ENCODE measurements at regions not wholly inside any gene's neighbourhood (a gene's known extent, or its start where the extent isn't known, plus 50 kb on each side); places are given as distances from the start of the nearest gene placed in this dataset.

DNA sequence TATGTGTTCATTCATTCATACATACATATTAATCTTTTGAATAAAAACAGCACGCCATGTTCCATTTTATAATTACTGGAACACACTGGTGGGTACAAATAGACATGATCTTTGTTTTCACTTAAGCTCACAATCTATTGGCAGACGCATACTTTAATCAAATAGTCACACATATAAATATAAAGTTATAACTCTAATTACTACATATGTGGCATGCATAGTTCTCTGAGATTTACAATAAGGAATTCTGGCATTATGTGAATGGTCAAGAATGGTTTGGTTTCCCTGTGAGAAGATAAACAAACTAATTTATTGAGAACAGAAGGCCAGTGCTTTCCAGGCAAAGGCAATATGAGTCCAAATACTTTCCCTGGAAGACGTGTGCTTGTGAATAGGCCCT is 576.2 kb downstream of the CDH8 start:
- H3K9ac ChIP-seq (ENCODE audit: low read length in 3 of 3) = no peak overlapping the region
- intact Hi-C loops (cut with DNase I) = no loop called here
- no peak for FAIRE-seq

DNA sequence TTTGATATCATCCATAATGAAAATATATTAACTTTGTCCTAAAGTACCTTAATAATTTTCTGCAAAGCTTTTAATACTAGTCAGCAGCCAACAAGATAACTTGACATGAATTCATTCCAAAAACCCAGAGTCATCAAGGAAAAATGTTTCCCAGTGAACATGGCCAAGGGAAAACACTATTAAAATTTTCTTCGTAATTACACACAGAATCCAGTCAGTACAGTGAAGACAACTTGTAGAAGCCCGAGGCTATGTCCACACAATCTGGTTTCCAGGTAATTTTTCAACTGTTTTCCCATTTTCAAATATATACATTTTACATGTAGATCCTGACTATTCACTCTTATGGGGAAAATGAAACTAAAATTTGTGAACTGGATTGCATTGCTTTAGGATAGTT is 600.9 kb downstream of the CDH8 start:
- H3K27me3 ChIP-seq (ENCODE audit: control insufficient read depth, insufficient read depth, low read length) = no peaks in the 10 kb centered on the region
- TF ChIP-seq, protein P1, sequence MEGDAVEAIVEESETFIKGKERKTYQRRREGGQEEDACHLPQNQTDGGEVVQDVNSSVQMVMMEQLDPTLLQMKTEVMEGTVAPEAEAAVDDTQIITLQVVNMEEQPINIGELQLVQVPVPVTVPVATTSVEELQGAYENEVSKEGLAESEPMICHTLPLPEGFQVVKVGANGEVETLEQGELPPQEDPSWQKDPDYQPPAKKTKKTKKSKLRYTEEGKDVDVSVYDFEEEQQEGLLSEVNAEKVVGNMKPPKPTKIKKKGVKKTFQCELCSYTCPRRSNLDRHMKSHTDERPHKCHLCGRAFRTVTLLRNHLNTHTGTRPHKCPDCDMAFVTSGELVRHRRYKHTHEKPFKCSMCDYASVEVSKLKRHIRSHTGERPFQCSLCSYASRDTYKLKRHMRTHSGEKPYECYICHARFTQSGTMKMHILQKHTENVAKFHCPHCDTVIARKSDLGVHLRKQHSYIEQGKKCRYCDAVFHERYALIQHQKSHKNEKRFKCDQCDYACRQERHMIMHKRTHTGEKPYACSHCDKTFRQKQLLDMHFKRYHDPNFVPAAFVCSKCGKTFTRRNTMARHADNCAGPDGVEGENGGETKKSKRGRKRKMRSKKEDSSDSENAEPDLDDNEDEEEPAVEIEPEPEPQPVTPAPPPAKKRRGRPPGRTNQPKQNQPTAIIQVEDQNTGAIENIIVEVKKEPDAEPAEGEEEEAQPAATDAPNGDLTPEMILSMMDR (IDR thresholded peaks at IDR 0.05; ENCODE audit: borderline replicate concordance, extremely low read depth, insufficient read depth) = no peak

More for the DNA sequence above, 576.2 kb downstream of the CDH8 start:
- DNase-seq = no peak
- Histone ChIP-seq H3K36me3 (ENCODE audit: control insufficient read depth in 2 of 3, insufficient read depth in 3 of 3, low read length in 3 of 3) (no peaks in the 10 kb centered on the region), H3K27me3 (ENCODE audit: control insufficient read depth, insufficient read depth, low read length) (no peaks in the 10 kb centered on the region), H3K4me3 (ENCODE audit: low read length in 3 of 3) (no peak overlapping the region), H3K4me1 (ENCODE audit: control insufficient read depth in 2 of 3, insufficient read depth in 2 of 3, low read depth in 1 of 3, low read length in 3 of 3) (no peaks in the 10 kb centered on the region), H3K27ac (ENCODE audit: low read depth in 2 of 2, low read length in 2 of 2) (no peak overlapping the region), H3K9me3 (ENCODE audit: control insufficient read depth in 2 of 3, insufficient read depth in 1 of 3, low read length in 3 of 3) (peaks cover 0 to 6% (median 0%) of the 10 kb centered on the region in 3 donors)
- TF ChIP-seq, protein P1 (IDR thresholded peaks at IDR 0.05; ENCODE audit: borderline replicate concordance, extremely low read depth, insufficient read depth) = no peak

DNA sequence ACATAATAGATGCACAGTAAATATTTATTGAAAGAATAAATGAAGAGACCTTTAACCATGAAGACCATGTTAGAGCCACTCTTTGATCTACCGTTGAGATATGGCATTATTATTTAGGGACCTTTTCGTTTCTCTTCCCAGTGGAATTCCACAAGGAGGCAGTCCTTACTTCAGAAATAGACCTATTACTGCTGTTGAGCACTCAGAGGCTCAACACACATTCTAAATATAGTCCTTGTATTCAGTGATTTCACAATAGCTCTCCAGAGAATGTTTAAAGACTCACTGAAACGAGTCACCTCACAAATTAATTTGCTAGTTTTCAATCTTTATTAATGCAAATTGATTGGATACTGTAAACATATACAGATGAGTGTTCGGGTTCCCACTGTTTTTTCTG is 603.8 kb downstream of the CDH8 start:
- H3K9me3 ChIP-seq (ENCODE audit: control insufficient read depth in 2 of 3, insufficient read depth in 1 of 3, low read length in 3 of 3) = no peaks in the 10 kb centered on the region
- no peak overlapping the region for H3K27ac ChIP-seq (ENCODE audit: low read depth in 2 of 2, low read length in 2 of 2)
- DNase-seq (no peak), FAIRE-seq (no peak)
- TF ChIP-seq, protein P1 (IDR thresholded peaks at IDR 0.05; ENCODE audit: borderline replicate concordance, extremely low read depth, insufficient read depth) = no peak
- H3K4me1 ChIP-seq (ENCODE audit: control insufficient read depth in 2 of 3, insufficient read depth in 2 of 3, low read depth in 1 of 3, low read length in 3 of 3) = no peaks in the 10 kb centered on the region
- H3K9ac ChIP-seq (ENCODE audit: low read length in 3 of 3) = no peak overlapping the region
- H3K4me3 ChIP-seq (ENCODE audit: low read length in 3 of 3) = no peak overlapping the region
- intact Hi-C loops (cut with DNase I) = no loop called here
- no peaks in the 10 kb centered on the region for H3K27me3 ChIP-seq (ENCODE audit: control insufficient read depth, insufficient read depth, low read length)
- no peaks in the 10 kb centered on the region for H3K36me3 ChIP-seq (ENCODE audit: control insufficient read depth in 2 of 3, insufficient read depth in 3 of 3, low read length in 3 of 3)

More for the DNA sequence above, 600.9 kb downstream of the CDH8 start:
- no peaks in the 10 kb centered on the region for H3K36me3 ChIP-seq (ENCODE audit: control insufficient read depth in 2 of 3, insufficient read depth in 3 of 3, low read length in 3 of 3)
- H3K9me3 ChIP-seq (ENCODE audit: control insufficient read depth in 2 of 3, insufficient read depth in 1 of 3, low read length in 3 of 3) = no peaks in the 10 kb centered on the region
- DNase-seq (no peak), FAIRE-seq (no peak)
- H3K4me3 ChIP-seq (ENCODE audit: low read length in 3 of 3) = no peak overlapping the region
- intact Hi-C loops (cut with DNase I) = no loop called here
- no peak overlapping the region for H3K27ac ChIP-seq (ENCODE audit: low read depth in 2 of 2, low read length in 2 of 2)
- no peaks in the 10 kb centered on the region for H3K4me1 ChIP-seq (ENCODE audit: control insufficient read depth in 2 of 3, insufficient read depth in 2 of 3, low read depth in 1 of 3, low read length in 3 of 3)
- H3K9ac ChIP-seq (ENCODE audit: low read length in 3 of 3) = no peak overlapping the region

DNA sequence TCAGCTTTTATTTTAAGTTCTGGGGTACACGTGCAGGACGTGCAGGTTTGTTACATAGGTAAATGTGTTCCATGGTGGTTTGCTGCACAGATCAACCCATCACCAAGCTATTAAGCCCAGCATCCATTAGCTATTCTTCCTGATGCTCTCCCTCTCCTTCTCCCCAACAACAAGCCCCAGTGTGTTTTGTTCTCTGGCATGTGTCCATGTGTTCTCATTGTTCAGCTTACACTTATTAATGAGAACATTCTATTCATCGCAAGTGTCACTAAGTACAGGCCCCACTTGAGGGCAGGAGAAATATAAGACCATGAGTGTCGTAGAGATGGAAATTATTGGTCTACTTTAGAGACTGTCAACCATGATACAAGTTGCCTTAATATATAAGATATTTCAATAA is 615.1 kb downstream of the CDH8 start:
- no peaks in the 10 kb centered on the region for H3K9me3 ChIP-seq (ENCODE audit: control insufficient read depth in 2 of 3, insufficient read depth in 1 of 3, low read length in 3 of 3)
- H3K27me3 ChIP-seq (ENCODE audit: control insufficient read depth, insufficient read depth, low read length) = no peaks in the 10 kb centered on the region
- FAIRE-seq = no peak
- intact Hi-C loops (cut with DNase I) = no loop called here
- TF ChIP-seq, protein P1 (IDR thresholded peaks at IDR 0.05; ENCODE audit: borderline replicate concordance, extremely low read depth, insufficient read depth) = no peak
- H3K4me3 ChIP-seq (ENCODE audit: low read length in 3 of 3) = no peak overlapping the region
- no peak overlapping the region for H3K9ac ChIP-seq (ENCODE audit: low read length in 3 of 3)
- no peak for DNase-seq
- no peaks in the 10 kb centered on the region for H3K4me1 ChIP-seq (ENCODE audit: control insufficient read depth in 2 of 3, insufficient read depth in 2 of 3, low read depth in 1 of 3, low read length in 3 of 3)
- no peaks in the 10 kb centered on the region for H3K36me3 ChIP-seq (ENCODE audit: control insufficient read depth in 2 of 3, insufficient read depth in 3 of 3, low read length in 3 of 3)
- no peak overlapping the region for H3K27ac ChIP-seq (ENCODE audit: low read depth in 2 of 2, low read length in 2 of 2)

All from kidney (tissue), 13 donors.